Keratinocyte (primary cell): ENCODE measurements at regions not wholly inside any gene's neighbourhood (a gene's known extent, or its start where the extent isn't known, plus 50 kb on each side); places are given as distances from the start of the nearest gene placed in this dataset.

Source experiments
- DNase-seq: peaks from one replicate; pipeline ENCODE4 v3.0.0-alpha.2; 2011; ENCODE audit warnings: low read depth, missing footprints, low spot score
- FAIRE-seq: peaks from 2 replicates; lab custom pipeline; 2011; peaks lifted over from hg19 to GRCh38; lab: Jason Lieb, UNC
- H2AFZ ChIP-seq: 2 replicates; pipeline ENCODE4 v1.6.0; 2012; ENCODE audit warnings: low read length, control low read depth, inconsistent platforms; ENCODE audit not compliant: control insufficient read depth
- H3K27ac ChIP-seq: 2 replicates; pipeline ENCODE4 v1.5.1; 2011; ENCODE audit warnings: low read length; ENCODE audit not compliant: control insufficient read depth, insufficient read depth
- H3K27me3 ChIP-seq: 3 replicates; pipeline ENCODE4 v1.6.0; 2011; ENCODE audit warnings: low read length; ENCODE audit not compliant: control insufficient read depth, insufficient read depth; ENCODE audit errors: extremely low read depth
- H3K36me3 ChIP-seq, 2 experiments: 2 replicates in 1 of 2; 3 replicates in 1 of 2; pipeline ENCODE4 v1.5.1; 2011; ENCODE audit warnings: low read length in 2 of 2, mild to moderate bottlenecking in 1 of 2; ENCODE audit not compliant: control insufficient read depth in 2 of 2, insufficient read depth in 2 of 2; ENCODE audit errors: extremely low read depth in 1 of 2
- H3K4me1 ChIP-seq: 3 replicates; pipeline ENCODE4 v1.5.1; 2011; ENCODE audit warnings: low read length; ENCODE audit not compliant: control insufficient read depth, insufficient read depth; ENCODE audit errors: extremely low read depth
- H3K4me2 ChIP-seq: 3 replicates; pipeline ENCODE4 v1.6.0; 2011; ENCODE audit warnings: low read depth, low read length; ENCODE audit not compliant: control insufficient read depth, insufficient read depth; ENCODE audit errors: extremely low read depth
- H3K4me3 ChIP-seq, 3 experiments: fragments of 200-600 bp in 1 of 3; sonication (generic) in 1 of 3; 2 replicates in 2 of 3; 3 replicates in 1 of 3; pipeline ENCODE4 v1.5.1; 2011 to 2016; ENCODE audit warnings: low read length in 3 of 3, mild to moderate bottlenecking in 3 of 3, control low read depth in 2 of 3, inconsistent platforms in 1 of 3, low read depth in 1 of 3, mixed read lengths in 1 of 3, mixed run types in 1 of 3, moderate library complexity in 1 of 3; ENCODE audit not compliant: control insufficient read depth in 2 of 3, insufficient read depth in 2 of 3; ENCODE audit errors: extremely low read depth in 1 of 3
- H3K79me2 ChIP-seq: 2 replicates; pipeline ENCODE4 v1.6.0; 2012; ENCODE audit warnings: low read length; ENCODE audit not compliant: control insufficient read depth, insufficient read depth
- H3K9ac ChIP-seq: 3 replicates; pipeline ENCODE4 v1.6.0; 2011; ENCODE audit warnings: low read length; ENCODE audit not compliant: control insufficient read depth, insufficient read depth; ENCODE audit errors: extremely low read depth
- H3K9me1 ChIP-seq: 3 replicates; pipeline ENCODE4 v1.6.0; 2011; ENCODE audit warnings: low read length; ENCODE audit not compliant: control insufficient read depth, insufficient read depth; ENCODE audit errors: extremely low read depth
- H3K9me3 ChIP-seq: 2 replicates; pipeline ENCODE4 v1.5.1; 2012; ENCODE audit warnings: low read depth, low read length; ENCODE audit not compliant: control insufficient read depth
- H4K20me1 ChIP-seq: 3 replicates; pipeline ENCODE4 v1.6.0; 2011; ENCODE audit warnings: low read length; ENCODE audit not compliant: control insufficient read depth, insufficient read depth; ENCODE audit errors: extremely low read depth
- CTCF ChIP-seq, 3 experiments: IDR thresholded peaks in 1 of 3; conservative IDR thresholded peaks in 1 of 3; optimal IDR thresholded peaks in 1 of 3; 2 replicates in 2 of 3; 3 replicates in 1 of 3; pipeline versions ENCODE3 to v1.5.1; 2011; ENCODE audit warnings: low read length in 3 of 3, mild to moderate bottlenecking in 3 of 3, moderate library complexity in 2 of 3, control low read depth in 1 of 3, inconsistent platforms in 1 of 3; ENCODE audit not compliant: insufficient read depth in 2 of 3; ENCODE audit errors: extremely low read depth in 1 of 3
- EZH2 ChIP-seq: IDR thresholded peaks from one replicate; pipeline ENCODE4 v1.6.1; 2012; ENCODE audit warnings: inconsistent platforms, mild to moderate bottlenecking, low read length, moderate library complexity
- dilution Hi-C: fragments of 300-500 bp; cut with MboI; formaldehyde crosslinking; loops from one replicate; pipeline ENCODE4 v1.7.0; 2020; ENCODE audit warnings: low sequenced_read_pairs; ENCODE audit not compliant: extremely low pct_ligation_motif_present

- Histone ChIP-seq H3K9ac (no peak overlapping the region), H3K4me2 (no peak overlapping the region), H3K4me3 (no peak overlapping the region), H3K27ac (no peak overlapping the region), H3K4me1 (peaks cover 40% of the 10 kb centered on the region), H3K9me1 (peaks cover 29% of the 10 kb centered on the region), H4K20me1 (peaks cover 48% of the 10 kb centered on the region), H3K9me3 (no peaks in the 10 kb centered on the region), H2AFZ (no peak overlapping the region), H3K36me3 (peaks cover 20 to 49% of the 10 kb centered on the region in 2 experiments), H3K79me2 (peaks cover 76% of the 10 kb centered on the region), H3K27me3 (no peaks in the 10 kb centered on the region)
- TF ChIP-seq EZH2: no peak
- TF ChIP-seq CTCF (optimal IDR thresholded peaks at IDR 0.05 in 1 of 3, IDR thresholded peaks at IDR 0.05 in 1 of 3, conservative IDR thresholded peaks at IDR 0.05 in 1 of 3; ENCODE audit: extremely low read depth in 1 of 3, insufficient read depth in 2 of 3, low read length in 3 of 3): no peak
- DNase-seq: no peak
- no peak for FAIRE-seq
- dilution Hi-C loops: no loop called here
These were observed 162.9 kb downstream of the SEC14L1 start for GRCh38 chr17:77303620-77304019.

- H3K9me3 ChIP-seq: no peaks in the 10 kb centered on the region
- peaks cover 47% of the 10 kb centered on the region for H4K20me1 ChIP-seq
- FAIRE-seq: no peak
- peaks cover 77% of the 10 kb centered on the region for H3K79me2 ChIP-seq
- DNase-seq: no peak
- dilution Hi-C loops: no loop called here
- no peak overlapping the region for H3K27ac ChIP-seq
- no peaks in the 10 kb centered on the region for H3K27me3 ChIP-seq
- H3K9me1 ChIP-seq: peaks cover 34% of the 10 kb centered on the region
- peaks cover 18 to 46% of the 10 kb centered on the region in 2 experiments for H3K36me3 ChIP-seq
- no peak for TF ChIP-seq EZH2
- no peak for TF ChIP-seq CTCF (optimal IDR thresholded peaks at IDR 0.05 in 1 of 3, IDR thresholded peaks at IDR 0.05 in 1 of 3, conservative IDR thresholded peaks at IDR 0.05 in 1 of 3; ENCODE audit: extremely low read depth in 1 of 3, insufficient read depth in 2 of 3, low read length in 3 of 3)
- H3K9ac ChIP-seq: no peak overlapping the region
- no peak overlapping the region for H2AFZ ChIP-seq
- H3K4me3 ChIP-seq: no peak overlapping the region
- H3K4me2 ChIP-seq: no peak overlapping the region
- H3K4me1 ChIP-seq: peaks cover 45% of the 10 kb centered on the region
These were observed 163.4 kb downstream of the SEC14L1 start for GRCh38 chr17:77304051-77304745.
